OCI-LY1 (cell line): ENCODE measurements at regions not wholly inside any gene's neighbourhood (a gene's known extent, or its start where the extent isn't known, plus 50 kb on each side); places are given as distances from the start of the nearest gene placed in this dataset.

ENCODE experiments used
- CTCF ChIP-seq: fragments of 200-600 bp; sonication (generic), shearing (Covaris generic); IDR thresholded peaks from 2 replicates; pipeline ENCODE4 v1.5.1; 2017; ENCODE audit warnings: mild to moderate bottlenecking, antibody characterized with exemption, low read length, moderate library complexity, mixed read lengths
- EZH2 ChIP-seq: fragments of 200-600 bp; sonication (generic), shearing (Covaris generic); IDR thresholded peaks from 2 replicates; pipeline ENCODE4 v1.8.0; 2017; ENCODE audit warnings: borderline replicate concordance, mixed run types, mild to moderate bottlenecking, antibody characterized with exemption, low read length, moderate library complexity, mixed read lengths

- TF ChIP-seq EZH2 (no peak), CTCF (no peak)
These were observed 472.2 kb downstream of the ARL4A start for GRCh38 chr7:13159467-13160184.
